A549 (cell line): ENCODE measurements at regions not wholly inside any gene's neighbourhood (a gene's known extent, or its start where the extent isn't known, plus 50 kb on each side); places are given as distances from the start of the nearest gene placed in this dataset.

Experiments used
- ATAC-seq, 2 experiments: fragments of 200-7000 bp in 1 of 2; fragments of >200 bp in 1 of 2; cut with Nextera tagmentation in 1 of 2; cut with Tn5 transposase in 1 of 2; 3 replicates each; pipeline versions ENCODE4 v1.8.0 to v1.9.1; 2018 to 2020; ENCODE audit warnings: mild to moderate bottlenecking in 1 of 2, moderate library complexity in 1 of 2
- CTCF ChIA-PET: fragments of 300-600 bp; sonication (Branson Sonifier 250); formaldehyde crosslinking; extraction: SDS; loops from one replicate; lab custom pipeline; 2021; ENCODE audit warnings: antibody characterized with exemption, inconsistent platforms; lab: Yijun Ruan, JAX
- POLR2A ChIA-PET: fragments of 350-600 bp; formaldehyde crosslinking; extraction: SDS; loops from one replicate; lab custom pipeline; 2021; ENCODE audit warnings: antibody characterized with exemption, inconsistent platforms; lab: Yijun Ruan, JAX
- DNase-seq, 2 experiments: peaks; one replicate each; pipeline versions ENCODE4 v3.0.0 to v3.0.0-alpha.2; 2011 to 2016; ENCODE audit warnings: low read depth in 1 of 2, low spot score in 1 of 2
- FAIRE-seq: peaks from 2 replicates; lab custom pipeline; 2011; peaks lifted over from hg19 to GRCh38; lab: Jason Lieb, UNC
- H3K27ac ChIP-seq, 2 experiments: fragments of >200 bp; sonication (Bioruptor Twin); formaldehyde crosslinking; 3 replicates each; pipeline ENCODE4 v1.5.1; 2016 to 2017
- H3K4me1 ChIP-seq: fragments of >200 bp; sonication (Bioruptor Twin); formaldehyde crosslinking; 3 replicates; pipeline ENCODE4 v1.6.1; 2016
- H3K4me2 ChIP-seq: fragments of >200 bp; sonication (Bioruptor Twin); formaldehyde crosslinking; 3 replicates; pipeline ENCODE4 v1.6.1; 2016
- H3K4me3 ChIP-seq: fragments of >200 bp; sonication (Bioruptor Twin); formaldehyde crosslinking; 3 replicates; pipeline ENCODE4 v1.5.1; 2016
- H3K9me3 ChIP-seq: fragments of >200 bp; sonication (Bioruptor Twin); formaldehyde crosslinking; 3 replicates; pipeline ENCODE4 v1.6.1; 2016
- EP300 ChIP-seq, 2 experiments: fragments of >200 bp; sonication (Bioruptor Twin); formaldehyde crosslinking; IDR thresholded peaks; 2 replicates in 1 of 2; 3 replicates in 1 of 2; pipeline ENCODE4 v1.6.1; 2016 to 2017
- HOXA7 ChIP-seq: fragments of 250-450 bp; sonication (Bioruptor Pico); IDR thresholded peaks from 2 replicates; pipeline ENCODE4 v1.5.0; 2020; ENCODE audit warnings: mild to moderate bottlenecking, moderate library complexity
- KDM1A ChIP-seq: fragments of 200-600 bp; sonication (generic); IDR thresholded peaks from 2 replicates; pipeline ENCODE4 v1.6.1; 2016; ENCODE audit warnings: low read depth, mild to moderate bottlenecking
- KDM5A ChIP-seq: fragments of 200-600 bp; sonication (generic); IDR thresholded peaks from 2 replicates; pipeline ENCODE4 v1.6.1; 2016; ENCODE audit warnings: antibody characterized with exemption, mild to moderate bottlenecking
- NR3C1 ChIP-seq: fragments of >200 bp; sonication (Bioruptor Twin); formaldehyde crosslinking; IDR thresholded peaks from 3 replicates; pipeline ENCODE4 v1.6.1; 2017
- POLR2A ChIP-seq: IDR thresholded peaks from 2 replicates; pipeline ENCODE4 v1.6.1; 2012; ENCODE audit warnings: mild to moderate bottlenecking, low read length
- RFX5 ChIP-seq: fragments of 450-650 bp; IDR thresholded peaks from 2 replicates; pipeline ENCODE4 v1.7.1; 2014; ENCODE audit warnings: antibody characterized with exemption, mild to moderate bottlenecking, moderate library complexity
- RNF2 ChIP-seq: fragments of 200-600 bp; sonication (generic); IDR thresholded peaks from 2 replicates; pipeline ENCODE4 v1.6.1; 2016; ENCODE audit warnings: low read depth, mild to moderate bottlenecking, antibody characterized with exemption, moderate library complexity, borderline replicate concordance
- ZFP36 ChIP-seq: fragments of 450-650 bp; IDR thresholded peaks from 2 replicates; pipeline ENCODE4 v1.6.1; 2014; ENCODE audit warnings: borderline replicate concordance; ENCODE audit not compliant: partially characterized antibody
- WGBS: methylation state at CpG from one replicate; pipeline ENCODE4 v1.1.6; 2017; ENCODE audit errors: missing lambda C conversion rate; 5-methylcytosine and 5-hydroxymethylcytosine counted together
- TF ChIP-seq, protein P1 (sequence below): fragments of 200-600 bp; sonication (generic); IDR thresholded peaks from 2 replicates; pipeline ENCODE4 v1.6.1; 2016; ENCODE audit warnings: antibody characterized with exemption, mild to moderate bottlenecking, moderate library complexity
- TF ChIP-seq, protein P2 (sequence below): fragments of >200 bp; sonication (Bioruptor Twin); formaldehyde crosslinking; IDR thresholded peaks from 3 replicates; pipeline ENCODE4 v1.5.1; 2016
- TF ChIP-seq, protein P3 (sequence below): fragments of 250-450 bp; sonication (Bioruptor Pico); IDR thresholded peaks from 2 replicates; pipeline ENCODE4 v1.5.0; 2021; ENCODE audit warnings: mild to moderate bottlenecking, moderate library complexity, borderline replicate concordance
- TF ChIP-seq, protein P4 (sequence below): fragments of 450-650 bp; IDR thresholded peaks from 2 replicates; pipeline ENCODE4 v1.6.1; 2014; ENCODE audit warnings: antibody characterized with exemption
- TF ChIP-seq, protein P5 (sequence below): fragments of 150-350 bp; IDR thresholded peaks from 2 replicates; pipeline ENCODE4 v1.6.1; 2014; ENCODE audit warnings: low read depth, mild to moderate bottlenecking, low read length

DNA sequence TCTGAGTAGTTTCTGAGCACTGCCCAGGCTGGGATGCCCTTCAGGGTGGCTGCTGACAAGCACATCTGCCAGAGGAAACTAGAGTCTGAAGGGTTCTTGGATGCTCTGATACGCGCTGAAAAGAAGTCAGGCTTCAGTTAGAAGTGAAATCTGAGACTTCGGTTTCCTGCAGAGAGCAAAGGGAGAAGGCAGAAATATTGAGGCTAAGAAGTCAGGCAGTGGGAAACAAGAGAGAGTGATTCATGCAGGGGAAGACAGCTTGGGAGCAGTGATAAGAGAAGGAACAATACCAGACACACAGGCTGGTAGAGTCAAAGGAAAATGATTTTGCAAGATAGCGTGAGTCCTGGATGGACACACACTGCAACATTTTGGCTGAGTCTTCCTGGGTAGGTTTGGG lies 51.0 kb upstream of the BOD1L2 start:
- TF ChIP-seq POLR2A (no peak), ZFP36 (no peak), KDM1A (no peak), EP300 (IDR thresholded peaks at IDR 0.05) (no peak), KDM5A (no peak), RNF2 (no peak), NR3C1 (no peak), HOXA7 (CRISPR knock-in tag) (no peak), RFX5 (no peak)
- TF ChIP-seq, protein P1, sequence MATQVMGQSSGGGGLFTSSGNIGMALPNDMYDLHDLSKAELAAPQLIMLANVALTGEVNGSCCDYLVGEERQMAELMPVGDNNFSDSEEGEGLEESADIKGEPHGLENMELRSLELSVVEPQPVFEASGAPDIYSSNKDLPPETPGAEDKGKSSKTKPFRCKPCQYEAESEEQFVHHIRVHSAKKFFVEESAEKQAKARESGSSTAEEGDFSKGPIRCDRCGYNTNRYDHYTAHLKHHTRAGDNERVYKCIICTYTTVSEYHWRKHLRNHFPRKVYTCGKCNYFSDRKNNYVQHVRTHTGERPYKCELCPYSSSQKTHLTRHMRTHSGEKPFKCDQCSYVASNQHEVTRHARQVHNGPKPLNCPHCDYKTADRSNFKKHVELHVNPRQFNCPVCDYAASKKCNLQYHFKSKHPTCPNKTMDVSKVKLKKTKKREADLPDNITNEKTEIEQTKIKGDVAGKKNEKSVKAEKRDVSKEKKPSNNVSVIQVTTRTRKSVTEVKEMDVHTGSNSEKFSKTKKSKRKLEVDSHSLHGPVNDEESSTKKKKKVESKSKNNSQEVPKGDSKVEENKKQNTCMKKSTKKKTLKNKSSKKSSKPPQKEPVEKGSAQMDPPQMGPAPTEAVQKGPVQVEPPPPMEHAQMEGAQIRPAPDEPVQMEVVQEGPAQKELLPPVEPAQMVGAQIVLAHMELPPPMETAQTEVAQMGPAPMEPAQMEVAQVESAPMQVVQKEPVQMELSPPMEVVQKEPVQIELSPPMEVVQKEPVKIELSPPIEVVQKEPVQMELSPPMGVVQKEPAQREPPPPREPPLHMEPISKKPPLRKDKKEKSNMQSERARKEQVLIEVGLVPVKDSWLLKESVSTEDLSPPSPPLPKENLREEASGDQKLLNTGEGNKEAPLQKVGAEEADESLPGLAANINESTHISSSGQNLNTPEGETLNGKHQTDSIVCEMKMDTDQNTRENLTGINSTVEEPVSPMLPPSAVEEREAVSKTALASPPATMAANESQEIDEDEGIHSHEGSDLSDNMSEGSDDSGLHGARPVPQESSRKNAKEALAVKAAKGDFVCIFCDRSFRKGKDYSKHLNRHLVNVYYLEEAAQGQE, result no peak
- TF ChIP-seq, protein P2, sequence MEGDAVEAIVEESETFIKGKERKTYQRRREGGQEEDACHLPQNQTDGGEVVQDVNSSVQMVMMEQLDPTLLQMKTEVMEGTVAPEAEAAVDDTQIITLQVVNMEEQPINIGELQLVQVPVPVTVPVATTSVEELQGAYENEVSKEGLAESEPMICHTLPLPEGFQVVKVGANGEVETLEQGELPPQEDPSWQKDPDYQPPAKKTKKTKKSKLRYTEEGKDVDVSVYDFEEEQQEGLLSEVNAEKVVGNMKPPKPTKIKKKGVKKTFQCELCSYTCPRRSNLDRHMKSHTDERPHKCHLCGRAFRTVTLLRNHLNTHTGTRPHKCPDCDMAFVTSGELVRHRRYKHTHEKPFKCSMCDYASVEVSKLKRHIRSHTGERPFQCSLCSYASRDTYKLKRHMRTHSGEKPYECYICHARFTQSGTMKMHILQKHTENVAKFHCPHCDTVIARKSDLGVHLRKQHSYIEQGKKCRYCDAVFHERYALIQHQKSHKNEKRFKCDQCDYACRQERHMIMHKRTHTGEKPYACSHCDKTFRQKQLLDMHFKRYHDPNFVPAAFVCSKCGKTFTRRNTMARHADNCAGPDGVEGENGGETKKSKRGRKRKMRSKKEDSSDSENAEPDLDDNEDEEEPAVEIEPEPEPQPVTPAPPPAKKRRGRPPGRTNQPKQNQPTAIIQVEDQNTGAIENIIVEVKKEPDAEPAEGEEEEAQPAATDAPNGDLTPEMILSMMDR, result no peak
- TF ChIP-seq, protein P3, sequence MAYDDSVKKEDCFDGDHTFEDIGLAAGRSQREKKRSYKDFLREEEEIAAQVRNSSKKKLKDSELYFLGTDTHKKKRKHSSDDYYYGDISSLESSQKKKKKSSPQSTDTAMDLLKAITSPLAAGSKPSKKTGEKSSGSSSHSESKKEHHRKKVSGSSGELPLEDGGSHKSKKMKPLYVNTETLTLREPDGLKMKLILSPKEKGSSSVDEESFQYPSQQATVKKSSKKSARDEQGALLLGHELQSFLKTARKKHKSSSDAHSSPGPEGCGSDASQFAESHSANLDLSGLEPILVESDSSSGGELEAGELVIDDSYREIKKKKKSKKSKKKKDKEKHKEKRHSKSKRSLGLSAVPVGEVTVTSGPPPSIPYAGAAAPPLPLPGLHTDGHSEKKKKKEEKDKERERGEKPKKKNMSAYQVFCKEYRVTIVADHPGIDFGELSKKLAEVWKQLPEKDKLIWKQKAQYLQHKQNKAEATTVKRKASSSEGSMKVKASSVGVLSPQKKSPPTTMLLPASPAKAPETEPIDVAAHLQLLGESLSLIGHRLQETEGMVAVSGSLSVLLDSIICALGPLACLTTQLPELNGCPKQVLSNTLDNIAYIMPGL (CRISPR knock-in tag), result no peak
- TF ChIP-seq, protein P4, sequence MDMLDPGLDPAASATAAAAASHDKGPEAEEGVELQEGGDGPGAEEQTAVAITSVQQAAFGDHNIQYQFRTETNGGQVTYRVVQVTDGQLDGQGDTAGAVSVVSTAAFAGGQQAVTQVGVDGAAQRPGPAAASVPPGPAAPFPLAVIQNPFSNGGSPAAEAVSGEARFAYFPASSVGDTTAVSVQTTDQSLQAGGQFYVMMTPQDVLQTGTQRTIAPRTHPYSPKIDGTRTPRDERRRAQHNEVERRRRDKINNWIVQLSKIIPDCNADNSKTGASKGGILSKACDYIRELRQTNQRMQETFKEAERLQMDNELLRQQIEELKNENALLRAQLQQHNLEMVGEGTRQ, result no peak
- TF ChIP-seq, protein P5, sequence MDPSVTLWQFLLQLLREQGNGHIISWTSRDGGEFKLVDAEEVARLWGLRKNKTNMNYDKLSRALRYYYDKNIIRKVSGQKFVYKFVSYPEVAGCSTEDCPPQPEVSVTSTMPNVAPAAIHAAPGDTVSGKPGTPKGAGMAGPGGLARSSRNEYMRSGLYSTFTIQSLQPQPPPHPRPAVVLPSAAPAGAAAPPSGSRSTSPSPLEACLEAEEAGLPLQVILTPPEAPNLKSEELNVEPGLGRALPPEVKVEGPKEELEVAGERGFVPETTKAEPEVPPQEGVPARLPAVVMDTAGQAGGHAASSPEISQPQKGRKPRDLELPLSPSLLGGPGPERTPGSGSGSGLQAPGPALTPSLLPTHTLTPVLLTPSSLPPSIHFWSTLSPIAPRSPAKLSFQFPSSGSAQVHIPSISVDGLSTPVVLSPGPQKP, result no peak
- 65% methylated on average over 4 of the region's 4 CpGs for WGBS
- H3K4me2 ChIP-seq, result no peak overlapping the region

More for the DNA sequence above, 51.0 kb upstream of the BOD1L2 start:
- Histone ChIP-seq H3K9me3 (no peaks in the 10 kb centered on the region), H3K4me3 (no peak overlapping the region), H3K27ac (no peak overlapping the region), H3K4me1 (no peaks in the 10 kb centered on the region)
- FAIRE-seq, result no peak
- ChIA-PET POLR2A (no interaction called here), CTCF (no interaction called here)
- ATAC-seq, result no peak
- DNase-seq, result no peak
